ENCODE measurements at regions not wholly inside any gene's neighbourhood (a gene's known extent, or its start where the extent isn't known, plus 50 kb on each side); places are given as distances from the start of the nearest gene placed in this dataset.
"Not testable (repeated sequence)": the region's sequence is repeated elsewhere in the genome, so short reads cannot be mapped to it uniquely, and the experiment has no call there.

GRCh38 chr2:16750925-16751214 is 85.2 kb upstream of the CYRIA start:
- TF ChIP-seq, protein P1, sequence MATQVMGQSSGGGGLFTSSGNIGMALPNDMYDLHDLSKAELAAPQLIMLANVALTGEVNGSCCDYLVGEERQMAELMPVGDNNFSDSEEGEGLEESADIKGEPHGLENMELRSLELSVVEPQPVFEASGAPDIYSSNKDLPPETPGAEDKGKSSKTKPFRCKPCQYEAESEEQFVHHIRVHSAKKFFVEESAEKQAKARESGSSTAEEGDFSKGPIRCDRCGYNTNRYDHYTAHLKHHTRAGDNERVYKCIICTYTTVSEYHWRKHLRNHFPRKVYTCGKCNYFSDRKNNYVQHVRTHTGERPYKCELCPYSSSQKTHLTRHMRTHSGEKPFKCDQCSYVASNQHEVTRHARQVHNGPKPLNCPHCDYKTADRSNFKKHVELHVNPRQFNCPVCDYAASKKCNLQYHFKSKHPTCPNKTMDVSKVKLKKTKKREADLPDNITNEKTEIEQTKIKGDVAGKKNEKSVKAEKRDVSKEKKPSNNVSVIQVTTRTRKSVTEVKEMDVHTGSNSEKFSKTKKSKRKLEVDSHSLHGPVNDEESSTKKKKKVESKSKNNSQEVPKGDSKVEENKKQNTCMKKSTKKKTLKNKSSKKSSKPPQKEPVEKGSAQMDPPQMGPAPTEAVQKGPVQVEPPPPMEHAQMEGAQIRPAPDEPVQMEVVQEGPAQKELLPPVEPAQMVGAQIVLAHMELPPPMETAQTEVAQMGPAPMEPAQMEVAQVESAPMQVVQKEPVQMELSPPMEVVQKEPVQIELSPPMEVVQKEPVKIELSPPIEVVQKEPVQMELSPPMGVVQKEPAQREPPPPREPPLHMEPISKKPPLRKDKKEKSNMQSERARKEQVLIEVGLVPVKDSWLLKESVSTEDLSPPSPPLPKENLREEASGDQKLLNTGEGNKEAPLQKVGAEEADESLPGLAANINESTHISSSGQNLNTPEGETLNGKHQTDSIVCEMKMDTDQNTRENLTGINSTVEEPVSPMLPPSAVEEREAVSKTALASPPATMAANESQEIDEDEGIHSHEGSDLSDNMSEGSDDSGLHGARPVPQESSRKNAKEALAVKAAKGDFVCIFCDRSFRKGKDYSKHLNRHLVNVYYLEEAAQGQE (IDR thresholded peaks at IDR 0.05; ENCODE audit: insufficient read depth in 1 of 2, low read depth in 2 of 2, low read length in 1 of 2): not testable (repeated sequence)
- not testable (repeated sequence) for TF ChIP-seq CTCF (IDR thresholded peaks at IDR 0.05); POLR2AphosphoS5 (IDR thresholded peaks at IDR 0.05; ENCODE audit: low read depth, low read length); TCF7L2 (IDR thresholded peaks at IDR 0.05; ENCODE audit: low read depth, low read length); SIN3A (IDR thresholded peaks at IDR 0.05; ENCODE audit: borderline replicate concordance, insufficient read depth, low read depth, low read length)

Measured in Panc1 (cell line).